Uterus (tissue), 3 donors: ENCODE measurements at regions not wholly inside any gene's neighbourhood (a gene's known extent, or its start where the extent isn't known, plus 50 kb on each side); places are given as distances from the start of the nearest gene placed in this dataset.

ENCODE experiments used
- DNase-seq, 2 donors: peaks; one replicate each; pipeline ENCODE4 v3.0.0-alpha.2; 2019 to 2020
- H3K27ac ChIP-seq, 2 donors: fragments of 200-600 bp; sonication (generic); 1 replicate in 1 of 2; 2 replicates in 1 of 2; pipeline ENCODE4 v1.5.1; 2016 to 2018
- H3K27me3 ChIP-seq, 2 donors: fragments of 200-600 bp; sonication (generic); one replicate each; pipeline ENCODE4 v1.5.1; 2018 to 2019; ENCODE audit warnings: control low read depth in 1 of 2
- H3K36me3 ChIP-seq, 2 donors: fragments of 200-600 bp; sonication (generic); one replicate each; pipeline ENCODE4 v1.5.1; 2019; ENCODE audit warnings: control low read depth in 1 of 2
- H3K4me1 ChIP-seq, 2 donors: fragments of 200-600 bp; sonication (generic); one replicate each; pipeline ENCODE4 v1.5.1; 2018 to 2019; ENCODE audit warnings: control low read depth in 1 of 2
- H3K4me3 ChIP-seq, 2 donors: fragments of 200-600 bp; sonication (generic); 1 replicate in 1 of 2; 2 replicates in 1 of 2; pipeline ENCODE4 v1.5.1; 2018 to 2019; ENCODE audit warnings: mild to moderate bottlenecking in 1 of 2
- H3K9me3 ChIP-seq, 2 donors: fragments of 200-600 bp; sonication (generic); one replicate each; pipeline ENCODE4 v1.5.1; 2019; ENCODE audit warnings: control low read depth in 1 of 2
- POLR2A ChIP-seq, 2 donors: fragments of 450-650 bp; IDR thresholded peaks; one replicate each; pipeline ENCODE4 v1.6.1; 2016; ENCODE audit warnings: antibody characterized with exemption in 2 of 2, mild to moderate bottlenecking in 1 of 2, moderate library complexity in 1 of 2
- intact Hi-C: fragments of 100-400 bp; cut with DNase I; formaldehyde crosslinking; loops from one replicate; pipeline ENCODE4 v1.15.1; 2023; ENCODE audit warnings: low total_unique reads
- TF ChIP-seq, protein P1 (sequence below), 4 experiments: fragments of 200-600 bp in 2 of 4; fragments of 450-650 bp in 2 of 4; sonication (generic) in 2 of 4; IDR thresholded peaks; one replicate each; pipeline ENCODE4 v1.5.1; 2016 to 2019; ENCODE audit warnings: antibody characterized with exemption in 4 of 4, mild to moderate bottlenecking in 2 of 4, moderate library complexity in 1 of 4
- donor health status: DM: yes; HTN: yes; CAD: no.

DNA sequence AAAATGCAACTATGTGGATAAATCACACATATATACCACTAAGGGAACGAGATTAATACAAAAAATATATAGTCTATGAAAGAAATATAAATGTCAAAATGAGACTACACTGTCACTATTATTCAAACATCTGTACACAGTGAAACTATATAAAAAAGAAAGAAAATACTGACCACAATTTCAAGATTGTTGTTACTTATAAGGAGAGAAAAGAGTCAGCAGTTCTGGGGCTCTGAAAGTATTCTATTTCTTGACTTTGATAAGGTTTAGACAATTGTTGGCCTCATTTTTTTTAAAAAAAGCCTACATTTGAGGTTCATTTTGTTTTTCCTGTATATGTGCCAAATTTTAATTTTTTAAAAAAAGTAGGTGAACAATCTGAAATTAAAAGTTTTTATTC lies 319.3 kb upstream of the CHRM3 start:
- no peaks in the 10 kb centered on the region for H3K27me3 ChIP-seq

DNA sequence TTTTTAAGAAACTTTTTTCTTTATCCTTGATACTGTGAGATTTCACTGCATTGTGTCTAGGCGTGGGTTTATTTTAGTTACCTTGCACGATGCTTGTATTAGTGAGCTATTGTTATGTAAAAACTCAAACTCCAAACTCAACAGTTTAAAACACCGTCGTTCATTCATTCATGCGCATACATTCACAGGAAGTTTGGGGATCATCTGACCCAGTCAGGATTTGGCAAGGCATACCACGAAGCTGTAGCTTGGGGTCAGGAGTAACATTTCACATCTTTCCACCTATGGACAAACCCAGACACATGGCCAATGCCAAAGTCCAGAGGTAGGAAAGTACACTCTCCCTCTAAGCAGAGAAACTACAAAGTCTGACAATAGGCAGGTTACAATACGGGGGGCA lies 324.6 kb upstream of the CHRM3 start:
- Histone ChIP-seq H3K4me1 (no peaks in the 10 kb centered on the region), H3K27ac (no peak overlapping the region), H3K9me3 (no peaks in the 10 kb centered on the region), H3K27me3 (no peaks in the 10 kb centered on the region), H3K4me3 (no peak overlapping the region), H3K36me3 (no peaks in the 10 kb centered on the region)
- no peak for DNase-seq
- intact Hi-C loops, result no loop called here
- TF ChIP-seq, protein P1, sequence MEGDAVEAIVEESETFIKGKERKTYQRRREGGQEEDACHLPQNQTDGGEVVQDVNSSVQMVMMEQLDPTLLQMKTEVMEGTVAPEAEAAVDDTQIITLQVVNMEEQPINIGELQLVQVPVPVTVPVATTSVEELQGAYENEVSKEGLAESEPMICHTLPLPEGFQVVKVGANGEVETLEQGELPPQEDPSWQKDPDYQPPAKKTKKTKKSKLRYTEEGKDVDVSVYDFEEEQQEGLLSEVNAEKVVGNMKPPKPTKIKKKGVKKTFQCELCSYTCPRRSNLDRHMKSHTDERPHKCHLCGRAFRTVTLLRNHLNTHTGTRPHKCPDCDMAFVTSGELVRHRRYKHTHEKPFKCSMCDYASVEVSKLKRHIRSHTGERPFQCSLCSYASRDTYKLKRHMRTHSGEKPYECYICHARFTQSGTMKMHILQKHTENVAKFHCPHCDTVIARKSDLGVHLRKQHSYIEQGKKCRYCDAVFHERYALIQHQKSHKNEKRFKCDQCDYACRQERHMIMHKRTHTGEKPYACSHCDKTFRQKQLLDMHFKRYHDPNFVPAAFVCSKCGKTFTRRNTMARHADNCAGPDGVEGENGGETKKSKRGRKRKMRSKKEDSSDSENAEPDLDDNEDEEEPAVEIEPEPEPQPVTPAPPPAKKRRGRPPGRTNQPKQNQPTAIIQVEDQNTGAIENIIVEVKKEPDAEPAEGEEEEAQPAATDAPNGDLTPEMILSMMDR (IDR thresholded peaks at IDR 0.05), result no peak
- no peak for TF ChIP-seq POLR2A (IDR thresholded peaks at IDR 0.05)

More for the DNA sequence above, 319.3 kb upstream of the CHRM3 start:
- DNase-seq, result no peak
- Histone ChIP-seq H3K36me3 (no peaks in the 10 kb centered on the region), H3K9me3 (no peaks in the 10 kb centered on the region), H3K27ac (no peak overlapping the region), H3K4me1 (no peaks in the 10 kb centered on the region), H3K4me3 (no peak overlapping the region)
- intact Hi-C loops, result no loop called here
- TF ChIP-seq POLR2A (IDR thresholded peaks at IDR 0.05), result no peak
- TF ChIP-seq, protein P1 (IDR thresholded peaks at IDR 0.05), result no peak

DNA sequence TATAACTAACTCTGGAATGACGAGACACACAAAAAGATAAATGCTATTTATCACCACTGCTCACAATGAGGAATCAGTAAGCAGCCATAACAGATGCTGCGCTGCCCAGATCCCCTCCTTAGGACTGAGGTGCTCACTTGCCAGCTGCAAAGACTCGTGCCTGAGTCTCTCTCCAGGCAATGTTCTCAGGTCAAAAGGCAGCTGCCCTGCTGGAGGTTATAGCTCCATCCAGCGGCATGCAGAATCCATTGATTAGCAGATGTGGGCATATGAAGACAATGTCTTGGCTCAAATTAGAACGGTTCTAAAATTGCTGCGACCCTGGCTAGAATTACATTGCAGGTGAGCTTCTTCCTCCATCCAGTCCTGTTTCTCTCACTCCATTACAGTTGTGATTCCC lies 328.2 kb upstream of the CHRM3 start:
- no peaks in the 10 kb centered on the region for H3K36me3 ChIP-seq
- TF ChIP-seq, protein P1 (IDR thresholded peaks at IDR 0.05), result no peak
- no peak for TF ChIP-seq POLR2A (IDR thresholded peaks at IDR 0.05)
- no peaks in the 10 kb centered on the region for H3K27me3 ChIP-seq
- H3K27ac ChIP-seq, result no peak overlapping the region
- no peak for DNase-seq
- intact Hi-C loops, result no loop called here
- H3K9me3 ChIP-seq, result peaks cover 0 to 2% of the 10 kb centered on the region in 2 donors
- H3K4me1 ChIP-seq, result no peaks in the 10 kb centered on the region
- no peak overlapping the region for H3K4me3 ChIP-seq

DNA sequence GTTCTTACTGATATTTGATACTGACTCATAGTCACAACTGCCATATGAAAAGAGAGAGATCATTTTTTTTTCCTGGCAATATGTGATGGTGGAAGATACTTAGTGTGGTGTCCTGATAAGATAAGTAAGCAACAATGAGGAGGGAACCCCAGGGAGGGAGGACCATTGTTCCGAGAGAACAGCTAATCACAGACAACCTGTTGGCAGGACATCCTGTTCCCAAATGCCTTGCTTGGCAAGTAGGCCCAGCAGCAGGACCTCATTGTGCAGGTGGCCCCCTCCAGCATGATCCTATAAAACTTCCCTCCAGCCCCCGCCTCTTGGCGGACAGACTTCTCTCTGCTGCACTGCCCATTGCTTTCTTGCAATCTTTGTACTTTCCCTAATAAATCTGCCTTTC lies 329.4 kb upstream of the CHRM3 start:
- intact Hi-C loops, result no loop called here
- no peak for TF ChIP-seq POLR2A (IDR thresholded peaks at IDR 0.05)
- TF ChIP-seq, protein P1 (IDR thresholded peaks at IDR 0.05), result no peak
- peak; percentile 25 to 61 for DNase-seq
- H3K36me3 ChIP-seq, result no peaks in the 10 kb centered on the region
- no peaks in the 10 kb centered on the region for H3K4me1 ChIP-seq
- H3K9me3 ChIP-seq, result peaks cover 0 to 2% of the 10 kb centered on the region in 2 donors
- H3K27ac ChIP-seq, result peak overlapping the region in 1 of 2 donors; percentile 37
- no peak overlapping the region for H3K4me3 ChIP-seq
- no peaks in the 10 kb centered on the region for H3K27me3 ChIP-seq

DNA sequence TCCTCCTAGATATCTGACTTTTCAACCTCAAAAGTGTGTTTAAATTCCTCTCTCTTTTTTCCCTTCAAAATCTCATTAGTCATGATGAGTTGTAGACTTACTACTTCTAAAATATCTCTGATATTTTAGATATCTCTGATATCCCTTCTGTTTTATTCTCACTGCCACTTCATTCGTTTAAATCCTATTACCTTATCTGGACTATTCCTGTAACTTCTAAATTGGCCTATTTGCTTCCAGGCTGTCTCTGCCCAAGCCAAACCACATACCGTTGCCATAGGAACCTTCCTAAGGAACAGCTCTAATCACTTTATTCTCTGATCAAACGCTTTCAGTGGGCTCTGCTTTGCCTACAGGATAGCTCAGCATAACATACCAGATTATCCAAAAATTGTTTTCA lies 333.1 kb upstream of the CHRM3 start:
- peaks cover 0 to 2% of the 10 kb centered on the region in 2 donors for H3K9me3 ChIP-seq
- no peaks in the 10 kb centered on the region for H3K27me3 ChIP-seq
- no peak overlapping the region for H3K4me3 ChIP-seq
- no peak overlapping the region for H3K27ac ChIP-seq
- TF ChIP-seq POLR2A (IDR thresholded peaks at IDR 0.05), result no peak
- TF ChIP-seq, protein P1 (IDR thresholded peaks at IDR 0.05), result no peak
- DNase-seq, result no peak
- intact Hi-C loops, result no loop called here
- no peaks in the 10 kb centered on the region for H3K36me3 ChIP-seq
- H3K4me1 ChIP-seq, result no peaks in the 10 kb centered on the region
